Thyroid gland (tissue), 4 donors: ENCODE measurements at regions not wholly inside any gene's neighbourhood (a gene's known extent, or its start where the extent isn't known, plus 50 kb on each side); places are given as distances from the start of the nearest gene placed in this dataset.

Source experiments
- DNase-seq, 2 donors: peaks; one replicate each; pipeline ENCODE4 v3.0.0-alpha.2; 2019
- H3K27ac ChIP-seq, 3 donors: fragments of 200-600 bp; sonication (generic); 1 replicate in 2 of 3; 2 replicates in 1 of 3; pipeline ENCODE4 v1.5.1; 2016 to 2019; ENCODE audit warnings: mild to moderate bottlenecking in 1 of 3, moderate library complexity in 1 of 3
- H3K27me3 ChIP-seq: fragments of 200-600 bp; sonication (generic); one replicate; pipeline ENCODE4 v1.5.1; 2019
- H3K36me3 ChIP-seq, 2 donors: fragments of 200-600 bp; sonication (generic); one replicate each; pipeline ENCODE4 v1.5.1; 2016 to 2019
- H3K4me1 ChIP-seq, 2 donors: fragments of 200-600 bp; sonication (generic); one replicate each; pipeline ENCODE4 v1.5.1; 2017 to 2019
- H3K4me3 ChIP-seq, 3 donors: fragments of 200-600 bp; sonication (generic); replicated peaks in 1 of 3; 1 replicate in 2 of 3; 2 replicates in 1 of 3; pipeline ENCODE4 v1.5.1; 2016; ENCODE audit warnings: mild to moderate bottlenecking in 1 of 3
- H3K9me3 ChIP-seq: fragments of 200-600 bp; sonication (generic); one replicate; pipeline ENCODE4 v1.5.1; 2017
- POLR2A ChIP-seq, 2 donors: fragments of 450-650 bp; IDR thresholded peaks; one replicate each; pipeline ENCODE4 v1.6.1; 2017; ENCODE audit warnings: antibody characterized with exemption in 2 of 2, mild to moderate bottlenecking in 2 of 2, moderate library complexity in 1 of 2
- WGBS, 2 donors: methylation state at CpG; one replicate each; pipeline ENCODE4 v1.1.5; 2017; 5-methylcytosine and 5-hydroxymethylcytosine counted together
- intact Hi-C: fragments of 100-400 bp; cut with DNase I; formaldehyde crosslinking; loops from one replicate; pipeline ENCODE4 v1.15.1; 2023
- TF ChIP-seq, protein P1 (sequence below), 6 experiments: fragments of 200-600 bp in 3 of 6; fragments of 450-650 bp in 3 of 6; sonication (generic) in 3 of 6; IDR thresholded peaks; one replicate each; pipeline ENCODE4 v1.5.1; 2016 to 2019; ENCODE audit warnings: antibody characterized with exemption in 6 of 6, mild to moderate bottlenecking in 2 of 6, inconsistent platforms in 1 of 6, moderate library complexity in 1 of 6

DNA sequence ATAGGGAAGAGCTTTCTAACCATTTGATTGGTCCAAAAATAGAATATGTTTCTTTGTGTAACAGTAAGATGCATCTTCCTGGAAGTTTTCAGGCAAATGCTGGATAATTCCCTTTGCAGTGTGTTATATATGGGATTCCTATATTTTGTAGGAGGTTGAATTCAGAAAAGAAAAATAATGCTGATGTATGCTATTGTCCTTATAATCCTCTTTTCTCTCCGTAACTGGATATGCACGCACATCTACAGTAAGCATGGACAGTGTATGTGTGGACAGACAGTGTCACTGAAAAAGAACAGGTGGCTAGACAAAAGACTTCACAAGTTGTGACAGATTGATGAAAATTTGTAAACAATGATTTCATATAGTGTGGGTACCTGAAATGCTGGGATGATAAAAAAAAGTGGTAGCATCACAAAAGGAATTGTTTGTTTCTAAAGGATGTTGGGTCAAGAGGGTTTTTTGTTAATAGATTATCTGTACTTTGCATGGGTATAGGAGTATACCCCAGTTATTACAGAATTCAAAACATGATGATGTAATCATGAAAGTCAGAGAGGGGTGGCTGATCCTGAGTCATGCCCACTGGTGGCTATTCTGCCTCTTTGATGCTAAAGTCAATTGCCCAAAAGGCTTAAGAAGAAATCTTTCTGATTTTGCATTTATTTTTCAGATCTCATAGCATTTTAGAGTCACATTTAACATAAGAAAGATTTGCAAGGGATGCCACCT is 160.7 kb upstream of the TMTC1 start:
- DNase-seq, result no peak
- no peaks in the 10 kb centered on the region for H3K36me3 ChIP-seq
- no peak overlapping the region for H3K27ac ChIP-seq
- no peaks in the 10 kb centered on the region for H3K4me1 ChIP-seq
- H3K9me3 ChIP-seq, result no peaks in the 10 kb centered on the region
- H3K4me3 ChIP-seq, result no peak overlapping the region
- intact Hi-C loops, result no loop called here
- WGBS, 2 donors, result 94 to 96% methylated on average over 2 of the region's 2 CpGs
- TF ChIP-seq, protein P1, sequence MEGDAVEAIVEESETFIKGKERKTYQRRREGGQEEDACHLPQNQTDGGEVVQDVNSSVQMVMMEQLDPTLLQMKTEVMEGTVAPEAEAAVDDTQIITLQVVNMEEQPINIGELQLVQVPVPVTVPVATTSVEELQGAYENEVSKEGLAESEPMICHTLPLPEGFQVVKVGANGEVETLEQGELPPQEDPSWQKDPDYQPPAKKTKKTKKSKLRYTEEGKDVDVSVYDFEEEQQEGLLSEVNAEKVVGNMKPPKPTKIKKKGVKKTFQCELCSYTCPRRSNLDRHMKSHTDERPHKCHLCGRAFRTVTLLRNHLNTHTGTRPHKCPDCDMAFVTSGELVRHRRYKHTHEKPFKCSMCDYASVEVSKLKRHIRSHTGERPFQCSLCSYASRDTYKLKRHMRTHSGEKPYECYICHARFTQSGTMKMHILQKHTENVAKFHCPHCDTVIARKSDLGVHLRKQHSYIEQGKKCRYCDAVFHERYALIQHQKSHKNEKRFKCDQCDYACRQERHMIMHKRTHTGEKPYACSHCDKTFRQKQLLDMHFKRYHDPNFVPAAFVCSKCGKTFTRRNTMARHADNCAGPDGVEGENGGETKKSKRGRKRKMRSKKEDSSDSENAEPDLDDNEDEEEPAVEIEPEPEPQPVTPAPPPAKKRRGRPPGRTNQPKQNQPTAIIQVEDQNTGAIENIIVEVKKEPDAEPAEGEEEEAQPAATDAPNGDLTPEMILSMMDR (IDR thresholded peaks at IDR 0.05), result no peak
- TF ChIP-seq POLR2A (IDR thresholded peaks at IDR 0.05), result no peak
- H3K27me3 ChIP-seq, result no peaks in the 10 kb centered on the region

DNA sequence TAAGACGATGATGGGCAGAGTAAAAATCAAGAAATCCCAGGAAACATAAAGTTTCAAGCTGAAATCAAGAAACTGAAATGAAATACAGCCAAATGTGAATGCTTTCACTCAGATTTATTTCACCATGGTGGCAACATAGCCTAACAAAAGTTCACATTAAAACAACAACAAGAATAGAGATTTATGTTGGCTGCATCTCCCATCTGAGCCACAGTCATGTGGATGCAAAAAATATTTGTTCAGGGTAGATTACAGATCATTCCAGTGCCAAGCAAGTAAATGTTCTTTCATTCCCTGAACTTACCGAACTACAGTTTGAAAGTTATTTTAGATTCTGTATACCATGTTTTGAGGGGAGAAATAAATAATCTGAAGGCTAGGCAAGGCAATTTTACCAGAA is 159.9 kb upstream of the TMTC1 start:
- Histone ChIP-seq H3K36me3 (no peaks in the 10 kb centered on the region), H3K4me3 (no peak overlapping the region), H3K4me1 (no peaks in the 10 kb centered on the region), H3K27me3 (no peaks in the 10 kb centered on the region), H3K27ac (no peak overlapping the region), H3K9me3 (no peaks in the 10 kb centered on the region)
- TF ChIP-seq, protein P1 (IDR thresholded peaks at IDR 0.05), result no peak
- no peak for TF ChIP-seq POLR2A (IDR thresholded peaks at IDR 0.05)
- intact Hi-C loops, result no loop called here
- WGBS, 2 donors, result 69 to 76% methylated on average over 2 of the region's 2 CpGs
- DNase-seq, result no peak

DNA sequence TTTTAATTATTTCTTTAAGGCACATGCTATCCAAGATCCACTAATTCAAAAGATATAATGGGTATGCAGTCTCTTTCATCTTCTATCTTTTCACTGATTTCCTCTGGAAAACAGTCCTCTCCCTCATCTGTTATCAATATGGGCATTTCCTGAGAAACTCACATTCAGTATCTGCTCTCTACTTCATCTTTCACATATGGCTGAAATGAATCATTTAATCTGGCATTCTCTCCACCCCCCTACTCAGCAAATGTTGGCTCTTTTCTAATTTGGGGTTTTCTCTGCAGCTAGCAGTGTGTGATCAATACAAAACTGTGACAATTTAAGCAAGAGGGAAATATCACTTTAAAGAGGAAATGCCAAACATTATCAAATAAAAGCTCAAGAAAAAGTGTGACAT is 157.1 kb upstream of the TMTC1 start:
- H3K9me3 ChIP-seq, result no peaks in the 10 kb centered on the region
- no peak overlapping the region for H3K27ac ChIP-seq
- no peak for DNase-seq
- no peak for TF ChIP-seq POLR2A (IDR thresholded peaks at IDR 0.05)
- TF ChIP-seq, protein P1 (IDR thresholded peaks at IDR 0.05), result no peak
- no peak overlapping the region for H3K4me3 ChIP-seq
- H3K4me1 ChIP-seq, result no peaks in the 10 kb centered on the region
- intact Hi-C loops, result no loop called here
- no peaks in the 10 kb centered on the region for H3K27me3 ChIP-seq
- no peaks in the 10 kb centered on the region for H3K36me3 ChIP-seq

DNA sequence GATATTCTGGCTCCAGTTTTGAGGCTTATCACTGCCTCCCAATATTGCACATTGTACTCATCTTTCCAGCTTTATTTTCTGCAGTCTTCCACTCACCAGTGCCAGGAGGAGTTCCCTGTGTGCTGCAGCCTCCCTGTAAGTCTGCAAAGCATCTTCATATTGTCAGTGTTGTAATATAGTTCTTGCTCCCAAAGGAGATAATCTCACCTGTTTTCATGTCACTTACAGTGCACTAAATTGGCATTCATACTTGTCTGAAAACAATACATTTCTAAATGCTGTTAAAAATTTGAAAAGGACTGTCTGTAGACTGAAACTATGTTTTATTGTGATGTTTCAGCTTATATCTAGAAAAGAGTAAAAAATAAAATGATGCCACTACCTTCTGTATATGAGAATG is 146.8 kb upstream of the TMTC1 start:
- no peak overlapping the region for H3K4me3 ChIP-seq
- no peak overlapping the region for H3K27ac ChIP-seq
- H3K36me3 ChIP-seq, result no peaks in the 10 kb centered on the region
- no peaks in the 10 kb centered on the region for H3K27me3 ChIP-seq
- DNase-seq, result no peak
- no peaks in the 10 kb centered on the region for H3K4me1 ChIP-seq
- TF ChIP-seq, protein P1 (IDR thresholded peaks at IDR 0.05), result no peak
- no peak for TF ChIP-seq POLR2A (IDR thresholded peaks at IDR 0.05)
- no peaks in the 10 kb centered on the region for H3K9me3 ChIP-seq
- intact Hi-C loops, result no loop called here

DNA sequence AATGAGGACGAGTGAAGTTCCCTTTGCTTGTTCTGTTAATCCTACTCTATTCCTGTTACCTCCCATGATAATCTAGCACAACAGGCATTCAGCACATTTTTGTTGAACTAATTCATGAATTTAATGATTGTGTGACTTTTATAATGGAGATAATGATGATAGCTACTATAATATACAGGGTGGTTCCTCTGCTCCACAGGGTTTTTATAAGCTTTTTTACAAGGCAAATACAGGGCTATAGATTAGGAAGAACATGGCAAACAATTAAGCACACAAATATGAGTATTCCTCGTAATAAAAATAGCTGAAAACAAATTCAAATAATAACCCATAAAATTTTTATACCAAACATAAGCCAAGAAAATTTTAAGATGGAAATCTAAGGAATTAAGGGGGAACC is 145.6 kb upstream of the TMTC1 start:
- intact Hi-C loops, result no loop called here
- no peak for DNase-seq
- 79% methylated on average over 2 of the region's 2 CpGs for WGBS, 2 donors
- Histone ChIP-seq H3K27ac (no peak overlapping the region), H3K36me3 (no peaks in the 10 kb centered on the region), H3K27me3 (no peaks in the 10 kb centered on the region), H3K4me3 (no peak overlapping the region), H3K9me3 (no peaks in the 10 kb centered on the region), H3K4me1 (no peaks in the 10 kb centered on the region)
- TF ChIP-seq POLR2A (IDR thresholded peaks at IDR 0.05), result no peak
